PC-9 (cell line): ENCODE measurements at regions not wholly inside any gene's neighbourhood (a gene's known extent, or its start where the extent isn't known, plus 50 kb on each side); places are given as distances from the start of the nearest gene placed in this dataset.

Experiments
- BruUV-seq: library from RNA; stranded (reverse); fragments of 400-500 nt; replicated peaks from 2 replicates; lab custom pipeline; 2021; lab: Mats Ljungman, UMichigan
- CTCF ChIA-PET: fragments of 300-600 bp; sonication (Branson Sonifier 250); formaldehyde crosslinking; loops from one replicate; lab custom pipeline; 2022; ENCODE audit warnings: antibody characterized with exemption; lab: Charles Lee
- POLR2A ChIA-PET: fragments of 300-600 bp; sonication (Branson Sonifier 250); formaldehyde crosslinking; loops from one replicate; lab custom pipeline; 2022; ENCODE audit warnings: antibody characterized with exemption; ENCODE audit not compliant: unreplicated experiment; lab: Charles Lee
- DNase-seq, 2 experiments: peaks; one replicate each; pipeline versions ENCODE4 v3.0.0 to v3.0.0-alpha.2; 2015 to 2022; ENCODE audit warnings: mixed read lengths in 1 of 2
- H2AFZ ChIP-seq: fragments of 200-600 bp; sonication (generic); 2 replicates; pipeline ENCODE4 v1.8.1; 2017; ENCODE audit warnings: antibody characterized with exemption
- H3F3A ChIP-seq: fragments of 200-600 bp; sonication (generic); 2 replicates; pipeline ENCODE4 v1.8.1; 2017; ENCODE audit warnings: antibody characterized with exemption, mild to moderate bottlenecking, low read depth; ENCODE audit not compliant: insufficient read depth
- H3K27ac ChIP-seq: fragments of 200-600 bp; sonication (generic); 2 replicates; pipeline ENCODE4 v1.6.1; 2016; ENCODE audit warnings: mixed run types
- H3K27me3 ChIP-seq: fragments of 200-600 bp; sonication (generic); 2 replicates; pipeline ENCODE4 v1.6.1; 2016; ENCODE audit warnings: low read depth, mixed run types; ENCODE audit not compliant: insufficient read depth
- H3K36me3 ChIP-seq: fragments of 200-600 bp; sonication (generic); 2 replicates; pipeline ENCODE4 v1.6.1; 2016; ENCODE audit warnings: low read depth, mixed run types
- H3K4me1 ChIP-seq: fragments of 200-600 bp; sonication (generic); replicated peaks from 2 replicates; pipeline ENCODE4 v1.6.1; 2016; ENCODE audit warnings: mixed run types; ENCODE audit not compliant: insufficient read depth
- H3K4me2 ChIP-seq: fragments of 200-600 bp; sonication (generic); 2 replicates; pipeline ENCODE4 v1.6.1; 2017; ENCODE audit warnings: mixed run types
- H3K4me3 ChIP-seq: fragments of 200-600 bp; sonication (generic); 2 replicates; pipeline ENCODE4 v1.6.1; 2016; ENCODE audit warnings: mixed run types
- H3K79me2 ChIP-seq: fragments of 200-600 bp; sonication (generic); 2 replicates; pipeline ENCODE4 v1.6.1; 2017; ENCODE audit warnings: low read depth, mixed run types
- H3K9me2 ChIP-seq: fragments of 200-600 bp; sonication (generic); 2 replicates; pipeline ENCODE4 v1.8.1; 2017; ENCODE audit warnings: mild to moderate bottlenecking; ENCODE audit not compliant: insufficient read depth
- H3K9me3 ChIP-seq: fragments of 200-600 bp; sonication (generic); 2 replicates; pipeline ENCODE4 v1.8.1; 2016; ENCODE audit warnings: low read depth; ENCODE audit not compliant: insufficient read depth
- H4K20me1 ChIP-seq: fragments of 200-600 bp; sonication (generic); 2 replicates; pipeline ENCODE4 v1.8.1; 2017; ENCODE audit not compliant: insufficient read depth
- CTCF ChIP-seq: fragments of 200-600 bp; sonication (generic); conservative IDR thresholded peaks from 2 replicates; pipeline ENCODE4 v1.6.1; 2017; ENCODE audit warnings: mixed run types, antibody characterized with exemption, mild to moderate bottlenecking, moderate library complexity
- EZH2 ChIP-seq: fragments of 200-600 bp; sonication (generic); IDR thresholded peaks from 2 replicates; pipeline ENCODE4 v1.8.0; 2017; ENCODE audit warnings: antibody characterized with exemption, low read depth
- intact Hi-C: fragments of 100-400 bp; cut with micrococcal nuclease; formaldehyde crosslinking; loops from one replicate; pipeline ENCODE4 v1.10.0; 2022; ENCODE audit not compliant: unreplicated experiment

GRCh38 chr6:164142322-164142721, 727.8 kb downstream of the QKI start:
- intact Hi-C loops, result no loop called here
- Histone ChIP-seq H4K20me1 (0 out of 2 replicates have a peak, but pooled peaks cover 3% of the 10 kb centered on the region), H3K79me2 (no peaks in the 10 kb centered on the region), H3K4me3 (no peak overlapping the region), H3F3A (no peaks in the 10 kb centered on the region), H3K27me3 (peaks cover 20% of the 10 kb centered on the region), H3K4me2 (no peak overlapping the region), H3K4me1 (no peaks in the 10 kb centered on the region), H3K9me2 (no peaks in the 10 kb centered on the region), H3K36me3 (no peaks in the 10 kb centered on the region), H3K27ac (no peak overlapping the region), H3K9me3 (no peaks in the 10 kb centered on the region), H2AFZ (no peak overlapping the region)
- no TSS peak for BruUV-seq
- ChIA-PET CTCF (no interaction called here), POLR2A (no interaction called here)
- DNase-seq, result no peak
- TF ChIP-seq EZH2 (no peak), CTCF (no peak)

GRCh38 chr6:164135511-164136132, 721.1 kb downstream of the QKI start:
- intact Hi-C loops, result no loop called here
- H4K20me1 ChIP-seq, result no peaks in the 10 kb centered on the region
- POLR2A ChIA-PET, result no interaction called here
- peaks cover 15% of the 10 kb centered on the region; the same call in 1 of the 2 replicates for H3K27me3 ChIP-seq
- H3K4me2 ChIP-seq, result no peak overlapping the region
- H3F3A ChIP-seq, result no peaks in the 10 kb centered on the region
- no peaks in the 10 kb centered on the region for H3K9me2 ChIP-seq
- H3K27ac ChIP-seq, result no peak overlapping the region
- CTCF ChIA-PET, result no interaction called here
- no peak for DNase-seq
- no peaks in the 10 kb centered on the region for H3K79me2 ChIP-seq
- no peaks in the 10 kb centered on the region for H3K36me3 ChIP-seq
- no peak overlapping the region for H3K4me3 ChIP-seq
- no peaks in the 10 kb centered on the region for H3K4me1 ChIP-seq
- no peaks in the 10 kb centered on the region for H3K9me3 ChIP-seq
- no peak overlapping the region for H2AFZ ChIP-seq
- no peak for TF ChIP-seq EZH2
- no peak for TF ChIP-seq CTCF
- BruUV-seq, result no TSS peak

- BruUV-seq, result no TSS peak
Observed at GRCh38 chr6:164133095-164133494, 718.6 kb downstream of the QKI start.

More at GRCh38 chr6:164133095-164133494, 718.6 kb downstream of the QKI start:
- Histone ChIP-seq H2AFZ (no peak overlapping the region), H3K4me1 (no peaks in the 10 kb centered on the region), H3K4me2 (no peak overlapping the region), H4K20me1 (no peaks in the 10 kb centered on the region), H3K27ac (no peak overlapping the region), H3K36me3 (no peaks in the 10 kb centered on the region), H3K79me2 (no peaks in the 10 kb centered on the region), H3K27me3 (peaks cover 15% of the 10 kb centered on the region; the same call in 1 of the 2 replicates), H3F3A (no peaks in the 10 kb centered on the region), H3K9me3 (no peaks in the 10 kb centered on the region), H3K4me3 (no peak overlapping the region), H3K9me2 (no peaks in the 10 kb centered on the region)
- ChIA-PET POLR2A (no interaction called here), CTCF (no interaction called here)
- TF ChIP-seq EZH2, result no peak
- no peak for TF ChIP-seq CTCF
- no peak for DNase-seq
- intact Hi-C loops, result no loop called here
